ENCODE measurements at regions not wholly inside any gene's neighbourhood (a gene's known extent, or its start where the extent isn't known, plus 50 kb on each side); places are given as distances from the start of the nearest gene placed in this dataset.

- intact Hi-C loops (cut with micrococcal nuclease): no loop called here
Observed at GRCh38 chr11:82384308-82384707, 349.4 kb downstream of the FAM181B start.

GRCh38 chr11:82373781-82374542, 359.7 kb downstream of the FAM181B start:
- intact Hi-C loops (cut with micrococcal nuclease): no loop called here

GRCh38 chr11:82365351-82365750, 368.3 kb downstream of the FAM181B start:
- intact Hi-C loops (cut with micrococcal nuclease): no loop called here

- intact Hi-C loops (cut with micrococcal nuclease): no loop called here
Observed at GRCh38 chr11:82356316-82356715, 377.3 kb downstream of the FAM181B start.

- intact Hi-C loops (cut with micrococcal nuclease): no loop called here
Observed at GRCh38 chr11:82355313-82355823, 378.3 kb downstream of the FAM181B start.

- intact Hi-C loops (cut with micrococcal nuclease): no loop called here
Observed at GRCh38 chr11:82326853-82327252, 406.8 kb downstream of the FAM181B start.

- intact Hi-C loops (cut with micrococcal nuclease): no loop called here
Observed at GRCh38 chr11:82321206-82321605, 412.5 kb downstream of the FAM181B start.

GRCh38 chr11:82315093-82315492, 418.6 kb downstream of the FAM181B start:
- intact Hi-C loops (cut with micrococcal nuclease): no loop called here

GRCh38 chr11:82308979-82309378, 424.7 kb downstream of the FAM181B start:
- intact Hi-C loops (cut with micrococcal nuclease): no loop called here

GRCh38 chr11:82305123-82305522, 428.5 kb downstream of the FAM181B start:
- intact Hi-C loops (cut with micrococcal nuclease): no loop called here

- intact Hi-C loops (cut with micrococcal nuclease): no loop called here
Observed at GRCh38 chr11:82303671-82304070, 430.0 kb downstream of the FAM181B start.

- intact Hi-C loops (cut with micrococcal nuclease): no loop called here
Observed at GRCh38 chr11:82288471-82288870, 445.2 kb downstream of the FAM181B start.

- intact Hi-C loops (cut with micrococcal nuclease): no loop called here
Observed at GRCh38 chr11:82270870-82271269, 462.8 kb downstream of the FAM181B start.

GRCh38 chr11:82268627-82269026, 465.0 kb downstream of the FAM181B start:
- intact Hi-C loops (cut with micrococcal nuclease): no loop called here

- intact Hi-C loops (cut with micrococcal nuclease): no loop called here
Observed at GRCh38 chr11:82267186-82267585, 466.5 kb downstream of the FAM181B start.

- intact Hi-C loops (cut with micrococcal nuclease): no loop called here
Observed at GRCh38 chr11:82261367-82261766, 472.3 kb downstream of the FAM181B start.

GRCh38 chr11:82250047-82250446, 483.6 kb downstream of the FAM181B start:
- intact Hi-C loops (cut with micrococcal nuclease): no loop called here

GRCh38 chr11:82246926-82247325, 486.7 kb downstream of the FAM181B start:
- intact Hi-C loops (cut with micrococcal nuclease): no loop called here

GRCh38 chr11:82239498-82239897, 494.2 kb downstream of the FAM181B start:
- intact Hi-C loops (cut with micrococcal nuclease): no loop called here

GRCh38 chr11:82234256-82234655, 499.4 kb downstream of the FAM181B start:
- intact Hi-C loops (cut with micrococcal nuclease): no loop called here

GRCh38 chr11:82233201-82233600, 500.5 kb downstream of the FAM181B start:
- intact Hi-C loops (cut with micrococcal nuclease): no loop called here

- intact Hi-C loops (cut with micrococcal nuclease): loop anchor here (1.0 kb wide), 3 partner anchors 442 to 585 kb away; no protein-coding TSS in a partner anchor
Observed at GRCh38 chr11:82229341-82229740, 504.3 kb downstream of the FAM181B start.

GRCh38 chr11:82225930-82226329, 507.7 kb downstream of the FAM181B start:
- intact Hi-C loops (cut with micrococcal nuclease): no loop called here
